ENCODE measurements at regions not wholly inside any gene's neighbourhood (a gene's known extent, or its start where the extent isn't known, plus 50 kb on each side); places are given as distances from the start of the nearest gene placed in this dataset.
"Not testable (repeated sequence)": the region's sequence is repeated elsewhere in the genome, so short reads cannot be mapped to it uniquely, and the experiment has no call there.

DNA sequence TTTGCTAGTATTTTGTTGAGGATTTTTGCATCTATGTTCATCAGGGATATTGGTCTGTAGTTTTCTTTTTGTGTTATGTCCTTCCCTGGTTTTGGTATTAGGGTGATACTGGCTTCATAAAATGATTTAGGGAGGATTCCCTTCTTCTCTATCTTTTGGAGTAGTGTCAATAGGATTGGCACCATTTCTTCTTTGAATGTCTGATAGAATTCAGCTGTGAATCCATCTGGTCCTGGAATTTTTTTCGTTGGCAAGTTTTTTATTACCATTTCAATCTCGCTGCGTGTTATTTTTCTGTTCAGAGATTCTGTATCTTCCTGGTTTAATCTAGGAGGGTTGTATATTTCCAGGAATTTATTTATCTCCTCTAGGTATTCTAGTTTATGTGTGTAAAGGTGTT, 234.3 kb downstream of the OXSM start:
- TF ChIP-seq, protein P1, sequence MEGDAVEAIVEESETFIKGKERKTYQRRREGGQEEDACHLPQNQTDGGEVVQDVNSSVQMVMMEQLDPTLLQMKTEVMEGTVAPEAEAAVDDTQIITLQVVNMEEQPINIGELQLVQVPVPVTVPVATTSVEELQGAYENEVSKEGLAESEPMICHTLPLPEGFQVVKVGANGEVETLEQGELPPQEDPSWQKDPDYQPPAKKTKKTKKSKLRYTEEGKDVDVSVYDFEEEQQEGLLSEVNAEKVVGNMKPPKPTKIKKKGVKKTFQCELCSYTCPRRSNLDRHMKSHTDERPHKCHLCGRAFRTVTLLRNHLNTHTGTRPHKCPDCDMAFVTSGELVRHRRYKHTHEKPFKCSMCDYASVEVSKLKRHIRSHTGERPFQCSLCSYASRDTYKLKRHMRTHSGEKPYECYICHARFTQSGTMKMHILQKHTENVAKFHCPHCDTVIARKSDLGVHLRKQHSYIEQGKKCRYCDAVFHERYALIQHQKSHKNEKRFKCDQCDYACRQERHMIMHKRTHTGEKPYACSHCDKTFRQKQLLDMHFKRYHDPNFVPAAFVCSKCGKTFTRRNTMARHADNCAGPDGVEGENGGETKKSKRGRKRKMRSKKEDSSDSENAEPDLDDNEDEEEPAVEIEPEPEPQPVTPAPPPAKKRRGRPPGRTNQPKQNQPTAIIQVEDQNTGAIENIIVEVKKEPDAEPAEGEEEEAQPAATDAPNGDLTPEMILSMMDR (IDR thresholded peaks at IDR 0.05 in 8 of 11, conservative IDR thresholded peaks at IDR 0.05 in 3 of 11): not testable (repeated sequence)
- TF ChIP-seq POLR2A (IDR thresholded peaks at IDR 0.05): not testable (repeated sequence)

All from spleen (tissue), 7 donors.